ENCODE measurements at regions not wholly inside any gene's neighbourhood (a gene's known extent, or its start where the extent isn't known, plus 50 kb on each side); places are given as distances from the start of the nearest gene placed in this dataset.

DNA sequence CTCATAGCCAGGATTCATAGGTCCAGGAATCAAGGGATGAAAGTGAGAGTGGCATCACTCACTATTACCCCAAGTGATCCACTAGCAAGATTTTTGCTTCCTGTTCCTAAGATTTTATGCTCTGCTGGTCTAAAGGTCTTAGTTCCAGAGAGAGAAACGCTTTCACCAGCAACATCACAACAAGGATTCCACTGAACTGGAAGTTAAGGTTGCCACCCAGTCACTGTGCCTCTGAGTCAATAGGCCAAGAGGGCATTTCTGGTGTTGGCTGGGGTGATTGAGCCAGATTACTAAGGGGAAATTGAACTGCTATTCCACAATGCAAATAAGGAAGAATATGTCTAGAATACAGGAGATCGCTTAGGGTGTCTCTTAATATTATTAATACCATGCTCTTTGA lies 142.5 kb upstream of the ARID2 start:
- no peak overlapping the region for H3K27ac Mint-ChIP-seq
- H3K9me3 Mint-ChIP-seq: no peaks in the 10 kb centered on the region
- H3K27me3 Mint-ChIP-seq: peaks cover 4% of the 10 kb centered on the region
- H3K36me3 Mint-ChIP-seq (ENCODE audit: low read depth): no peaks in the 10 kb centered on the region
- no peaks in the 10 kb centered on the region for H3K4me1 Mint-ChIP-seq (ENCODE audit: low read depth)
- DNase-seq: no peak
- H3K4me3 Mint-ChIP-seq: no peak overlapping the region

DNA sequence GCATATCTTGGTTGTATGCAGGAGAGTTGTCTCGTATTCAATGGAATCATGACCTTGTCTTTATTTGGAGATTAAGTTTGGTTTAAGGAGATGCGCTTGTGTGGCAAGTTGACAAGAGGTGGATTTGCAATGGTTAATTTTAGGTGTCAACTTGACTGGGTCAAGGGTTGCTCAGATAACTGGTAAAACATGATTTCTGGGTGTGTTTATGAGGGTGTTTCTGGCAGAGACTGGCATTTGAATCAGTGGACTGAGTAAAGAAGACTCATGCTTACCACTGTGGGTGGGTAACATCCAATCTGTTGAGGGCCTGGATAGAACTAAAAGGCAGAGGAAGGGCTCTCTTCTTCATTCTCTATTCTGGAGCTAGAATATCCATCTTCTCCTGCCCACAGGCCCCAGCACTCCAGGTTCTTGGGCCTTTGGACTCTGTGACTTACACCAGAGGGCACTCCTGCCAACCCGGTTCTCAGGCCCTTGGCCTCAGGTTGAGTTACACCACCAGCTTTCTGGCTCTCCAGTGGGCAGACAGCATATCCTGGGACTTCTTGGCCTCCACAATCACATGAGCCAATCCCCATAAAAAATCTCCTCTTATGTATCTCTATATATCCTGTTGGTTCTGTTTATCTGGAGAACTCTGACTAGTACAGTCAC lies 141.5 kb upstream of the ARID2 start:
- Mint-ChIP-seq H3K9me3 (no peaks in the 10 kb centered on the region), H3K36me3 (ENCODE audit: low read depth) (no peaks in the 10 kb centered on the region), H3K27me3 (peaks cover 4% of the 10 kb centered on the region), H3K4me3 (no peak overlapping the region), H3K4me1 (ENCODE audit: low read depth) (no peaks in the 10 kb centered on the region), H3K27ac (no peak overlapping the region)
- DNase-seq: no peak

DNA sequence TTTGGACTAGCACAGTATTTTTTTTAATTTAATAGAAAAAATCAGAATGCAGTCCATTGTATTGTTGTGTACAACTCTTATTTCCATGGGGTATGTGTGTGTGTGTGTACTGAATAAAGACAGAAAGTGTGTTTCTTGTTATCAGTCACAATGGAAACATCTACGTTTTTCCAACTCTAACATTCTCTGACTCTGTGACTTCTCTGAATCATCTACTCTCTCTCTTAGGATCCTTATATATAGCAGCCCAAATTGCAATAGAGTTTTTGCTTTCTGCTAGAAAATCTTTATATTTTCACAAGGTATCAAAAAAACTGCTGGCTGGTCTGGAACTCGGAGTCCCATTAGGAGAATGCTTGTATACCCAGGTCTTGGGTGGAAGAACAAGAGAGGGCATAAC lies 138.9 kb upstream of the ARID2 start:
- no peaks in the 10 kb centered on the region for H3K4me1 Mint-ChIP-seq (ENCODE audit: low read depth)
- no peak overlapping the region for H3K27ac Mint-ChIP-seq
- no peaks in the 10 kb centered on the region for H3K9me3 Mint-ChIP-seq
- no peak for DNase-seq
- no peak overlapping the region for H3K4me3 Mint-ChIP-seq
- H3K27me3 Mint-ChIP-seq: no peaks in the 10 kb centered on the region
- H3K36me3 Mint-ChIP-seq (ENCODE audit: low read depth): no peaks in the 10 kb centered on the region

DNA sequence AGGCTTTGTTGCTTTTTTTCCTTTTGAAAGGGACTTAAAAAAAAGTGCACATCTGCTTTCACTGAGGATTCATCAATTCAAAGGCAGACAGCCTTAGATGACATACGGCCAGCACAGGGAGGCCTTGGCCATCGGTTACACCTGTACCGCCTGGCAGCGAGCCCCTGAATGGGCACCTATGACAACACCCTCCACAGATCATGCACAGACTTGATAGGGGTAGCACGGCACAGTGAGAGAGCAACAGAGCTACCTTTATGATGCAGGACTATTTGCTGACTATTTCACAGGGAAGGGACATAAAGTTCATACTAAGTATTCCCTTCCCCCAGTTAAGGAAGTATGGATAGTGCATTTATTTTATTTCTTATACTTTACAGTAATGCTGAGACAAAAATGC lies 137.9 kb upstream of the ARID2 start:
- no peak overlapping the region for H3K4me3 Mint-ChIP-seq
- H3K27me3 Mint-ChIP-seq: no peaks in the 10 kb centered on the region
- no peaks in the 10 kb centered on the region for H3K9me3 Mint-ChIP-seq
- no peak overlapping the region for H3K27ac Mint-ChIP-seq
- no peaks in the 10 kb centered on the region for H3K36me3 Mint-ChIP-seq (ENCODE audit: low read depth)
- no peaks in the 10 kb centered on the region for H3K4me1 Mint-ChIP-seq (ENCODE audit: low read depth)
- no peak for DNase-seq

DNA sequence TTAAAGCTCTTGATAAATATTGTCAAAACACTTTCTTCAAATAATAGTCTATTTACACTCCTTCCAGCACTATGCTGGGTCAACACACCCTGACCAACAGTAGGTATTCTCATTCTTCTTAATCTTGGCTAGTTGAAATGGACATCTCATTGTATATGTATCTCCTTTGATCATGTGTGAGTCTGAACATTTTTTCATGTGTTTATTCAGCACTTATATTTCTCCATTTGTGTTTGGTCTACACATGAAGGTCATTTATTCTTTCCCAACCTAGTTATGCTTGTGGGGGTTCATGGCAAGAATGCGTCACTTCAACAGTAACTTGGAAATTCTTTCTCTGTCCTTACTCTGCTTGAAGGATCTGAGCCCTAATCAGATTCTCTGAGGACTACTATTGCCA lies 133.1 kb upstream of the ARID2 start:
- Mint-ChIP-seq H3K9me3 (no peaks in the 10 kb centered on the region), H3K4me1 (ENCODE audit: low read depth) (no peaks in the 10 kb centered on the region), H3K27me3 (no peaks in the 10 kb centered on the region), H3K27ac (no peak overlapping the region), H3K36me3 (ENCODE audit: low read depth) (no peaks in the 10 kb centered on the region), H3K4me3 (no peak overlapping the region)
- no peak for DNase-seq

DNA sequence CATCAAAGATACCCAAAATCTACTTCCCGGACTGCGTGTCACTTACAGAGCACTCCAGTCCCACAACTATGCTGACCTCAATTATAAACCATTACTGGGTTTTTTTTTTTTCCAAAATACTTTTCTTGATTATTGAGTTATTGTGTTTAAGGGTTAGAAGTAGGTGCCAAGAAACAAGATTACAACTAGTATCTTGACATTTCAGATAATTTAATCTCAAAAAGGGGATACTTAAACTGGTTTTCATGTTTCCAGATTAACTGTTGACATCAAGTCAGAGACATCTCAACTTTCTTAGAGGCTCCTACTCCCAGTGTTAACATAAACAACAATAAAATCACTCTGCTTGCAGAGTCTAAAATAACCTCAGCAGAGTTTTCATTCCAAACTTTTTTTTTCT lies 131.2 kb upstream of the ARID2 start:
- Mint-ChIP-seq H3K9me3 (no peaks in the 10 kb centered on the region), H3K4me3 (no peak overlapping the region), H3K27ac (no peak overlapping the region), H3K36me3 (ENCODE audit: low read depth) (no peaks in the 10 kb centered on the region), H3K4me1 (ENCODE audit: low read depth) (no peaks in the 10 kb centered on the region), H3K27me3 (no peaks in the 10 kb centered on the region)
- DNase-seq: no peak

DNA sequence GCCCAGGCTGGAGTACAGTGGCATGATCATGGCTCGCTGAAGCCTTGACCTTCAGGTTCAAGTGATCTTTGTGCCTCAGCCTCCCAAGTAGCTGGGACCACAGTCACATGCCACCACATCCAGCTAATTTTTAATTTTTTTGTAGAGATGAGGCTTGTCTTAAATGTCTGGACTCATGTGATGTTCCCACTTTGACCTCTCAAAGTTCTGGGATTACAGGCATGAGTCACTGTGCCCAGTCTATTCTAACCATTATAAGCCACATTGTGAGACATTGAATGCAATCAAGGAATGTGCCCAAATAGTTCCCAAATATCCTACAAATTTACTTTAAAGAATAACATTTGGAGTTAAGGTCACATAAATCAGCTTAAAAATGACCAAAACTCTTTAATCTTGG lies 130.7 kb upstream of the ARID2 start:
- Mint-ChIP-seq H3K9me3 (no peaks in the 10 kb centered on the region), H3K27ac (no peak overlapping the region), H3K27me3 (no peaks in the 10 kb centered on the region), H3K4me3 (no peak overlapping the region), H3K36me3 (ENCODE audit: low read depth) (no peaks in the 10 kb centered on the region), H3K4me1 (ENCODE audit: low read depth) (no peaks in the 10 kb centered on the region)
- DNase-seq: no peak

DNA sequence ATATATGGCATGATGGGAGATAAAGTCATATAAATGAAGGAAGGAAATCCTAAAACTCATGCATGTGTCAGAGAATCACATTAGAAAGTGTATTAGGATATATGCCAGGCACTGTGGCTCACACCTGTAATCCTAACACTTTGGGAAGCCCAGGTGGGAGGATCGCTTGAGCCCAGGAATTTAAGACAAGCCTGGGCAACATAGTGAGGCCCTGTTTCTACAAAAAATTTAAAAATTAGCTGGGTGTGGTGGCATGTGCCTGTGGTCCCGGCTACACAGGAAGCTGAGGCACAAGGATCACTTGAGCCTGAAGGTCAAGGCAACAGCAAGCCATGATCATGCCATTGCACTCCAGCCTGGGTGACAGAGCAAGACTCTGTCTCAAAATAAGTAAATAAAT lies 130.3 kb upstream of the ARID2 start:
- Mint-ChIP-seq H3K4me3 (no peak overlapping the region), H3K27ac (no peak overlapping the region), H3K9me3 (no peaks in the 10 kb centered on the region), H3K4me1 (ENCODE audit: low read depth) (no peaks in the 10 kb centered on the region), H3K36me3 (ENCODE audit: low read depth) (no peaks in the 10 kb centered on the region), H3K27me3 (no peaks in the 10 kb centered on the region)
- no peak for DNase-seq

DNA sequence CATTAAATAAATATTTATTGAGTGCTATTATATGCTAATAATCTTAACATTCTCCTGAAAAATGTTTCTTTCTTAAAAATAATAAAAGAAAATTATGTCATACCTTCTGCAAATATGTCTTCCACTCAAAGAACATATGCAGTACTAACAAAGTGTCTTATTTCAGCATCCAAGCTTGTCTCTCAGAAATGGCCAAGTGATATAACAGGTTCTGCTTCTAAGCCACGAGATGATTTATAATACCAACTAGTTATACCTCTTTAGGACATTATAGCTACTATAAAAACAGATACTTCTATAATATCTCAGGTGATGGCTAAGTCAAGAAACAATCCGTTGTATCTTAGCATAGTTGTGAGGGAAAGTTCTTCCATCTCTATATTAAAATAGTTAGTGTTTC lies 128.1 kb upstream of the ARID2 start:
- no peak for DNase-seq
- no peaks in the 10 kb centered on the region for H3K4me1 Mint-ChIP-seq (ENCODE audit: low read depth)
- H3K9me3 Mint-ChIP-seq: peaks cover 8% of the 10 kb centered on the region
- H3K36me3 Mint-ChIP-seq (ENCODE audit: low read depth): no peaks in the 10 kb centered on the region
- H3K27me3 Mint-ChIP-seq: no peaks in the 10 kb centered on the region
- no peak overlapping the region for H3K4me3 Mint-ChIP-seq
- no peak overlapping the region for H3K27ac Mint-ChIP-seq

DNA sequence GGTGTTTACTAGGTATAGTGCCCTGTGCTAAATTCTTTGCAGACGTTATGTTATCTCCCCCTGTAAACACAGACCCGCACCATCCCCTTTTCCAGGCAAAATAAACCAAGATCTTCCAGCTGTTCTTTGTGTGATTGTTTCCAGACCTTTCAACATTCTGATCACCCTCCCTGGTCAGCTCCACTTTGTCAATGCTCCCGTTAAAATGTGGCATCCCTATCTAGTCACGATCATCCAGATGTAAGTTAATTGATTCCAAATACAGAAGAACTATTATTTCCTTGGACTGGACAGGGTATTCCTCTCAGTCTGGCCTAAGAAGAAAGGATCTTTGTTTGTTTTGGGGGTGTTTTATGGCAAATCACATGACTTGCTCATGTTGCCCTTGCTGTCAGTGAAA lies 127.6 kb upstream of the ARID2 start:
- Mint-ChIP-seq H3K9me3 (peaks cover 8% of the 10 kb centered on the region), H3K4me3 (no peak overlapping the region), H3K4me1 (ENCODE audit: low read depth) (no peaks in the 10 kb centered on the region), H3K27ac (no peak overlapping the region), H3K27me3 (no peaks in the 10 kb centered on the region), H3K36me3 (ENCODE audit: low read depth) (no peaks in the 10 kb centered on the region)
- no peak for DNase-seq

DNA sequence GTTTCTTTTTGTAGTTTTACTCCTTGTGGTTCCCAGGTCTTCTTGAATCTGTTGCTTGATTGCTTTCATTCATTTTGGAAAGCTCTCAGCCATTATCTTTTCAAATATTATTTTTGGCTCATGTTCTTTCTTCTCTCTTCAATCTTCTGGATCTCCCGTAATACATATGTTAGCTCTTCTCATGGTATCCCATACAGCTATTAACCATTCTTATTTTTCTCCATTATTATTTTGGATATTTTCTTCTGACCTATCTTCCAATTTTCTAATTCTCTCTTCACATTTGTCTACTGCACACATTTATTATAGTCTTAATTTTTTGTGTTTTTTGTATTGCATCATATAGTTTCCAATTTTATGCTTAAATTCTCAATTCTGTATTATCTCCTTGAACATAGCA lies 123.9 kb upstream of the ARID2 start:
- H3K4me3 Mint-ChIP-seq: no peak overlapping the region
- peaks cover 4% of the 10 kb centered on the region for H3K27me3 Mint-ChIP-seq
- H3K4me1 Mint-ChIP-seq (ENCODE audit: low read depth): no peaks in the 10 kb centered on the region
- no peak for DNase-seq
- H3K9me3 Mint-ChIP-seq: peaks cover 8% of the 10 kb centered on the region
- H3K27ac Mint-ChIP-seq: no peak overlapping the region
- no peaks in the 10 kb centered on the region for H3K36me3 Mint-ChIP-seq (ENCODE audit: low read depth)

DNA sequence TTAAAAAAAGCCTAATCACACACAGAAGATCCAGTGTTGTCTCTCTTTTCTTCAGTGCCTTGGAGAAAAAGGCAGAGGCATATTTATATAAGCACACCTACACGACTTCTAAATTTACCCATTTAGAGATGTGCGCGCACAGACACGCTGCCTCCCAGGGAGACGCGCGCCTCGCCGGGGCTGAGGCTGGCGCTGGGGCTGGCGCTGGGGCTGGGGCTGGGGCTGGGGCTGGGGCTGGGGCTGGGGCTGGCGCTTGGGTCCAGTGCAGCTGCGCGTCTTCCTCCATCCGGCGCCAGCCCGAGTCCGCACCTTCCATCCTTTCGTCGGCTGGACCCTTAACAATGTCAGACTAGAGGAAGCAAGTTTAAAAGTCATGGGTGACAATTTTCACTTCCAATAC lies 118.4 kb upstream of the ARID2 start:
- Mint-ChIP-seq H3K36me3 (ENCODE audit: low read depth) (no peaks in the 10 kb centered on the region), H3K27ac (no peak overlapping the region), H3K9me3 (no peaks in the 10 kb centered on the region), H3K27me3 (peaks cover 4% of the 10 kb centered on the region), H3K4me3 (no peak overlapping the region), H3K4me1 (ENCODE audit: low read depth) (peaks cover 12% of the 10 kb centered on the region)
- DNase-seq: no peak

DNA sequence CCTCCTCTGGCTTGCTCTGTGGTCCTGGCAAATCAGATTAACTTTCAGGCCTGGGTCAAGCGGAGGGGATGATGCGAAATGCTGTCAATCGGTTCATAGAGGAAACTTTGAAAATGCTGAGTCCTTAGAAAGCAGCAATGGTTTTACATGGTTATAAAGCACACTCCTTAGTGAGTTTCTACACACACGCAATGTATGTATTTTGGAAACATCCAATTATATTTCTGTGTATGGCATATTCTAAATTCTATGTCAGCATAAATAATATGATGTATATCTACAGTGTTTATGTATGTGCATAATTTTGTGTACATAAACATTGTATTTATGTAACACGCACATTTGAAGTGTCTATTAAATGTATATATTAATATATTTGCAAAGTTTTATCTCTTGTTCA lies 118.0 kb upstream of the ARID2 start:
- Mint-ChIP-seq H3K9me3 (no peaks in the 10 kb centered on the region), H3K4me3 (no peak overlapping the region)

DNA sequence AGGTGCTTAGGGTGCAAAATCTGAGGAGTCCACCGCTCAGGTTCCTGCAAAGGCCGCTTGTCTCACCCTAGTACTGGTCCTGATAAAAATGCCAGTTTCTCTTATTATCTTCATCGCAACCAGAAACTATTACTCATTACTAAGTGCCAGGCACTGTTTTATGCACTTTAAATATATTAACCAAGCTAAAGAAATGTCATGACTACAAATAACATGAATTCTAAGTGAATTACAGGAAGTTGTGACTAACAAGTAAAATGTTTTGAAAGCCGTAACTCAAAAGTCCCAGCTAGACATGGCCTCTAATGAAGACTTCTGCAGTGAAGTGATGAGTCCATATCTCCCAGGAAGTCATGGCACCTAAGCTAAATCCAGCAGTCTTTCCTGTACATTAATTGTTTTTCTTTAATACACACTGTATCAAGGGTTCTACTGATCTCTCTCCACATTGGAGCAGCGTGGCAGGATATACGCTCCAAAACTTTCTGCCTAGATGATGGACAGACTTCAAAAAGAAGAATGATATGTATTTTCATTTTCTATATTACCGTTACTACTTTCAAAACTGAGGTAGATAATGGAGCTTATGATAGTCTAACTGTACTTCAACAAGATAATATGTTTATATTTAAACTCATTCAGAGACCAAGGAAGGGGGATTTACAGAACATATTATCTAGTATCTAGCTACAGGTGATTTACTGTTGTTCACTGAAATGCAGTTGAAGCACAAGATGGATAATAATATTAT lies 117.3 kb upstream of the ARID2 start:
- H3K4me1 Mint-ChIP-seq (ENCODE audit: low read depth): peaks cover 12% of the 10 kb centered on the region

More for the DNA sequence above, 118.0 kb upstream of the ARID2 start:
- no peak for DNase-seq
- no peak overlapping the region for H3K27ac Mint-ChIP-seq
- H3K27me3 Mint-ChIP-seq: peaks cover 4% of the 10 kb centered on the region
- H3K4me1 Mint-ChIP-seq (ENCODE audit: low read depth): peaks cover 12% of the 10 kb centered on the region
- H3K36me3 Mint-ChIP-seq (ENCODE audit: low read depth): no peaks in the 10 kb centered on the region

DNA sequence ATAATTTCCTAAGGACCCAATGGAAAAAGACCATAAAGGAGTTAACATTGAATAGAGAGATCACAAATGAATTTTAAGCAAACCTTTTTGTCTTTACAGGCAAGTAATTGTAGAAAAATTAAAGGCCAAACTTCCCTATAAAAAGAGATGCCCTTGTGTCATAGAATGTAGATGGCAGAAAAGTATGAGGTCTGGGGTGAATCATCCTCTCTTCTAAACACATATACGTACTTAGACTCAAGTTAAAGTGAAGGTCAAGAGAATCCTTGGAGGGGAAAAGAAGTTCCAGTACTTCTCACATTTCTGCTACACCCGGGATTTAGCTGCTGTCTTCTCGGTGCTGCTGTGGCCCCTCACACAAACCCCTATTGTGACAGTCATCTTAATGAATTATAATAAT lies 116.2 kb upstream of the ARID2 start:
- DNase-seq: no peak
- no peak overlapping the region for H3K4me3 Mint-ChIP-seq

More for the DNA sequence above, 117.3 kb upstream of the ARID2 start:
- no peaks in the 10 kb centered on the region for H3K36me3 Mint-ChIP-seq (ENCODE audit: low read depth)
- no peak for DNase-seq
- H3K9me3 Mint-ChIP-seq: no peaks in the 10 kb centered on the region
- H3K4me3 Mint-ChIP-seq: no peak overlapping the region
- peaks cover 4% of the 10 kb centered on the region for H3K27me3 Mint-ChIP-seq
- H3K27ac Mint-ChIP-seq: peak overlapping the region; percentile 56

More for the DNA sequence above, 116.2 kb upstream of the ARID2 start:
- Mint-ChIP-seq H3K27me3 (peaks cover 4% of the 10 kb centered on the region), H3K36me3 (ENCODE audit: low read depth) (no peaks in the 10 kb centered on the region), H3K4me1 (ENCODE audit: low read depth) (peaks cover 12% of the 10 kb centered on the region), H3K27ac (no peak overlapping the region), H3K9me3 (no peaks in the 10 kb centered on the region)
